ENCODE measurements at regions not wholly inside any gene's neighbourhood (a gene's known extent, or its start where the extent isn't known, plus 50 kb on each side); places are given as distances from the start of the nearest gene placed in this dataset.

- intact Hi-C loops (cut with DNase I): loop anchor here in 2 of 4 donors (10.0 kb wide), 2 partner anchors 847 to 927 kb away; no protein-coding TSS in a partner anchor
- 92% methylated on average over 4 of the region's 4 CpGs for WGBS
Observed at GRCh38 chr6:87938287-87938686, 109.4 kb upstream of the SPACA1 start.

GRCh38 chr6:87936065-87936464 is 111.6 kb upstream of the SPACA1 start:
- H3K9me3 ChIP-seq (ENCODE audit: control insufficient read depth, low read length): no peaks in the 10 kb centered on the region
- H3K4me1 ChIP-seq (ENCODE audit: control insufficient read depth, insufficient read depth, low read length): no peaks in the 10 kb centered on the region
- intact Hi-C loops (cut with DNase I): loop anchor here in 2 of 4 donors (10.0 kb wide), 2 partner anchors 849 to 929 kb away; no protein-coding TSS in a partner anchor
- no peak for ATAC-seq
- H3K27me3 ChIP-seq (ENCODE audit: control insufficient read depth, insufficient read depth): no peaks in the 10 kb centered on the region
- 87% methylated on average over 9 of the region's 9 CpGs for WGBS
- H3K4me3 ChIP-seq (ENCODE audit: low read length): no peak overlapping the region
- no peak for DNase-seq
- no peak overlapping the region for H3K27ac ChIP-seq (ENCODE audit: low read length)

More at GRCh38 chr6:87938287-87938686, 109.4 kb upstream of the SPACA1 start:
- Histone ChIP-seq H3K27me3 (ENCODE audit: control insufficient read depth, insufficient read depth) (no peaks in the 10 kb centered on the region), H3K27ac (ENCODE audit: low read length) (no peak overlapping the region), H3K4me1 (ENCODE audit: control insufficient read depth, insufficient read depth, low read length) (no peaks in the 10 kb centered on the region), H3K4me3 (ENCODE audit: low read length) (no peak overlapping the region), H3K9me3 (ENCODE audit: control insufficient read depth, low read length) (no peaks in the 10 kb centered on the region)
- ATAC-seq (no peak), DNase-seq (no peak)

- Histone ChIP-seq H3K4me3 (ENCODE audit: low read length) (no peak overlapping the region), H3K4me1 (ENCODE audit: control insufficient read depth, insufficient read depth, low read length) (no peaks in the 10 kb centered on the region), H3K27ac (ENCODE audit: low read length) (no peak overlapping the region), H3K9me3 (ENCODE audit: control insufficient read depth, low read length) (no peaks in the 10 kb centered on the region), H3K27me3 (ENCODE audit: control insufficient read depth, insufficient read depth) (no peaks in the 10 kb centered on the region)
- 84% methylated on average over 3 of the region's 3 CpGs for WGBS
- intact Hi-C loops (cut with DNase I): loop anchor here in 2 of 4 donors (10.0 kb wide), 2 partner anchors 850 to 930 kb away; no protein-coding TSS in a partner anchor
- ATAC-seq: no peak
- DNase-seq: no peak
Observed at GRCh38 chr6:87935196-87935595, 112.4 kb upstream of the SPACA1 start.

- H3K9me3 ChIP-seq (ENCODE audit: control insufficient read depth, low read length): no peaks in the 10 kb centered on the region
- 64% methylated on average over 5 of the region's 5 CpGs for WGBS
- no peak overlapping the region for H3K4me3 ChIP-seq (ENCODE audit: low read length)
- H3K4me1 ChIP-seq (ENCODE audit: control insufficient read depth, insufficient read depth, low read length): no peaks in the 10 kb centered on the region
- H3K27me3 ChIP-seq (ENCODE audit: control insufficient read depth, insufficient read depth): no peaks in the 10 kb centered on the region
- intact Hi-C loops (cut with DNase I): loop anchor here in 3 of 4 donors (5.0 to 10.0 kb wide), 3 partner anchors 852 to 935 kb away; no protein-coding TSS in a partner anchor
- ATAC-seq (no peak), DNase-seq (no peak)
- H3K27ac ChIP-seq (ENCODE audit: low read length): no peak overlapping the region
Observed at GRCh38 chr6:87932361-87932760, 115.3 kb upstream of the SPACA1 start.

GRCh38 chr6:87929843-87930288 is 117.8 kb upstream of the SPACA1 start:
- Histone ChIP-seq H3K4me1 (ENCODE audit: control insufficient read depth, insufficient read depth, low read length) (no peaks in the 10 kb centered on the region), H3K27ac (ENCODE audit: low read length) (no peak overlapping the region), H3K27me3 (ENCODE audit: control insufficient read depth, insufficient read depth) (no peaks in the 10 kb centered on the region), H3K9me3 (ENCODE audit: control insufficient read depth, low read length) (no peaks in the 10 kb centered on the region), H3K4me3 (ENCODE audit: low read length) (no peak overlapping the region)
- intact Hi-C loops (cut with DNase I): loop anchor here in 3 of 4 donors (5.0 to 10.0 kb wide), 4 partner anchors 855 to 942 kb away; no protein-coding TSS in a partner anchor
- 7% methylated on average over 6 of the region's 6 CpGs for WGBS
- ATAC-seq (peak; percentile 97 to 99), DNase-seq (peak; percentile 79 to 93 (median 86))

GRCh38 chr6:87926687-87927086 is 121.0 kb upstream of the SPACA1 start:
- no peak for DNase-seq
- H3K4me1 ChIP-seq (ENCODE audit: control insufficient read depth, insufficient read depth, low read length): no peaks in the 10 kb centered on the region
- intact Hi-C loops (cut with DNase I): loop anchor here in 1 of 4 donors (5.0 kb wide), 1 partner anchor 946 kb away; no protein-coding TSS in a partner anchor
- H3K4me3 ChIP-seq (ENCODE audit: low read length): no peak overlapping the region
- no peaks in the 10 kb centered on the region for H3K27me3 ChIP-seq (ENCODE audit: control insufficient read depth, insufficient read depth)
- no peak overlapping the region for H3K27ac ChIP-seq (ENCODE audit: low read length)
- 98% methylated on average over 2 of the region's 2 CpGs for WGBS
- H3K9me3 ChIP-seq (ENCODE audit: control insufficient read depth, low read length): no peaks in the 10 kb centered on the region
- ATAC-seq: no peak

GRCh38 chr6:87926072-87926471 is 121.6 kb upstream of the SPACA1 start:
- WGBS: 93% methylated on average over 6 of the region's 6 CpGs
- no peaks in the 10 kb centered on the region for H3K9me3 ChIP-seq (ENCODE audit: control insufficient read depth, low read length)
- no peaks in the 10 kb centered on the region for H3K4me1 ChIP-seq (ENCODE audit: control insufficient read depth, insufficient read depth, low read length)
- intact Hi-C loops (cut with DNase I): loop anchor here in 1 of 4 donors (5.0 kb wide), 1 partner anchor 946 kb away; no protein-coding TSS in a partner anchor
- H3K27ac ChIP-seq (ENCODE audit: low read length): no peak overlapping the region
- DNase-seq (no peak), ATAC-seq (no peak)
- no peaks in the 10 kb centered on the region for H3K27me3 ChIP-seq (ENCODE audit: control insufficient read depth, insufficient read depth)
- H3K4me3 ChIP-seq (ENCODE audit: low read length): no peak overlapping the region

GRCh38 chr6:87925373-87926060 is 122.1 kb upstream of the SPACA1 start:
- intact Hi-C loops (cut with DNase I): loop anchor here in 1 of 4 donors (5.0 kb wide), 1 partner anchor 947 kb away; no protein-coding TSS in a partner anchor

GRCh38 chr6:87923389-87924050 is 124.1 kb upstream of the SPACA1 start:
- 86% methylated on average over 7 of the region's 7 CpGs for WGBS
- DNase-seq (no peak), ATAC-seq (no peak)
- Histone ChIP-seq H3K4me1 (ENCODE audit: control insufficient read depth, insufficient read depth, low read length) (no peaks in the 10 kb centered on the region), H3K27ac (ENCODE audit: low read length) (no peak overlapping the region), H3K27me3 (ENCODE audit: control insufficient read depth, insufficient read depth) (no peaks in the 10 kb centered on the region), H3K4me3 (ENCODE audit: low read length) (no peak overlapping the region), H3K9me3 (ENCODE audit: control insufficient read depth, low read length) (no peaks in the 10 kb centered on the region)
- intact Hi-C loops (cut with DNase I): no loop called here

More at GRCh38 chr6:87925373-87926060, 122.1 kb upstream of the SPACA1 start:
- no peaks in the 10 kb centered on the region for H3K4me1 ChIP-seq (ENCODE audit: control insufficient read depth, insufficient read depth, low read length)
- no peaks in the 10 kb centered on the region for H3K27me3 ChIP-seq (ENCODE audit: control insufficient read depth, insufficient read depth)
- H3K4me3 ChIP-seq (ENCODE audit: low read length): no peak overlapping the region
- WGBS: 56% methylated on average over 7 of the region's 7 CpGs
- H3K9me3 ChIP-seq (ENCODE audit: control insufficient read depth, low read length): no peaks in the 10 kb centered on the region
- no peak for ATAC-seq
- DNase-seq: no peak
- no peak overlapping the region for H3K27ac ChIP-seq (ENCODE audit: low read length)

GRCh38 chr6:87922947-87923330 is 124.7 kb upstream of the SPACA1 start:
- ATAC-seq: no peak
- WGBS: 38% methylated on average over 2 of the region's 2 CpGs

More at GRCh38 chr6:87922947-87923330, 124.7 kb upstream of the SPACA1 start:
- H3K27me3 ChIP-seq (ENCODE audit: control insufficient read depth, insufficient read depth): no peaks in the 10 kb centered on the region
- H3K9me3 ChIP-seq (ENCODE audit: control insufficient read depth, low read length): no peaks in the 10 kb centered on the region
- H3K4me3 ChIP-seq (ENCODE audit: low read length): no peak overlapping the region
- intact Hi-C loops (cut with DNase I): no loop called here
- DNase-seq: no peak
- H3K4me1 ChIP-seq (ENCODE audit: control insufficient read depth, insufficient read depth, low read length): no peaks in the 10 kb centered on the region
- no peak overlapping the region for H3K27ac ChIP-seq (ENCODE audit: low read length)
